ENCODE measurements at regions not wholly inside any gene's neighbourhood (a gene's known extent, or its start where the extent isn't known, plus 50 kb on each side); places are given as distances from the start of the nearest gene placed in this dataset.

DNA sequence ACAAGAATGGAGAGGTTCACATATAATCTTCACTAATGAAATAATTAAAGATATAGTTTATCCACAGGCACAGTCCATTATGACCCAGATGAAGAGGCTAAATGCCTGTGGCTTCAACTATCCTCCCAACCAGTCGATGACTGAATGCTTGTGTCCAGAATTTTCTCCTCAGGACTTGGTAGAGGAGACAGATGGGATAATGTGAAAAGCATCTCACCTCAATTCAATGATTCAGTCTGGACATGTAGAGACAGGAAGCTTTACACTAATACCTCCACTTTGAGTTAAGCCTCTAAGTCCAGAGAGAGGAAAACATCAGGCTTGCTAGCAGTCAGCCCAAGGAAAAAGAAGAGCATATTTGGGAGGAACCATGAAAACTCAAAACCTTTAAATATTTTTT is 59.1 kb upstream of the COL1A2 start:
- intact Hi-C loops (cut with DNase I): no loop called here
- H3K27me3 ChIP-seq: no peaks in the 10 kb centered on the region
- ATAC-seq (no peak), DNase-seq (no peak)
- no peaks in the 10 kb centered on the region for H3K4me1 ChIP-seq
- H3K36me3 ChIP-seq (replicated peaks in 1 of 2; ENCODE audit: insufficient read depth in 1 of 2, low read depth in 2 of 2): no peaks in the 10 kb centered on the region
- H3K27ac ChIP-seq: no peak overlapping the region
- TF ChIP-seq, protein P1, sequence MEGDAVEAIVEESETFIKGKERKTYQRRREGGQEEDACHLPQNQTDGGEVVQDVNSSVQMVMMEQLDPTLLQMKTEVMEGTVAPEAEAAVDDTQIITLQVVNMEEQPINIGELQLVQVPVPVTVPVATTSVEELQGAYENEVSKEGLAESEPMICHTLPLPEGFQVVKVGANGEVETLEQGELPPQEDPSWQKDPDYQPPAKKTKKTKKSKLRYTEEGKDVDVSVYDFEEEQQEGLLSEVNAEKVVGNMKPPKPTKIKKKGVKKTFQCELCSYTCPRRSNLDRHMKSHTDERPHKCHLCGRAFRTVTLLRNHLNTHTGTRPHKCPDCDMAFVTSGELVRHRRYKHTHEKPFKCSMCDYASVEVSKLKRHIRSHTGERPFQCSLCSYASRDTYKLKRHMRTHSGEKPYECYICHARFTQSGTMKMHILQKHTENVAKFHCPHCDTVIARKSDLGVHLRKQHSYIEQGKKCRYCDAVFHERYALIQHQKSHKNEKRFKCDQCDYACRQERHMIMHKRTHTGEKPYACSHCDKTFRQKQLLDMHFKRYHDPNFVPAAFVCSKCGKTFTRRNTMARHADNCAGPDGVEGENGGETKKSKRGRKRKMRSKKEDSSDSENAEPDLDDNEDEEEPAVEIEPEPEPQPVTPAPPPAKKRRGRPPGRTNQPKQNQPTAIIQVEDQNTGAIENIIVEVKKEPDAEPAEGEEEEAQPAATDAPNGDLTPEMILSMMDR (IDR thresholded peaks at IDR 0.05): no peak
- TF ChIP-seq POLR2A (IDR thresholded peaks at IDR 0.05): no peak
- H3K9me3 ChIP-seq: no peaks in the 10 kb centered on the region
- WGBS, 2 donors: 67 to 75% methylated on average over 1 of the region's 1 CpG
- no peak overlapping the region for H3K4me3 ChIP-seq

- intact Hi-C loops (cut with DNase I): no loop called here
- Histone ChIP-seq H3K27me3 (no peaks in the 10 kb centered on the region), H3K4me1 (no peaks in the 10 kb centered on the region), H3K27ac (no peak overlapping the region), H3K36me3 (replicated peaks in 1 of 2; ENCODE audit: insufficient read depth in 1 of 2, low read depth in 2 of 2) (no peaks in the 10 kb centered on the region), H3K9me3 (no peaks in the 10 kb centered on the region), H3K4me3 (no peak overlapping the region)
- TF ChIP-seq, protein P1 (IDR thresholded peaks at IDR 0.05): no peak
- no peak for TF ChIP-seq POLR2A (IDR thresholded peaks at IDR 0.05)
- 55 to 71% methylated on average over 2 of the region's 2 CpGs for WGBS, 2 donors
- ATAC-seq: no peak
- no peak for DNase-seq
These were observed 58.7 kb upstream of the COL1A2 start for GRCh38 chr7:94336009-94336408.

DNA sequence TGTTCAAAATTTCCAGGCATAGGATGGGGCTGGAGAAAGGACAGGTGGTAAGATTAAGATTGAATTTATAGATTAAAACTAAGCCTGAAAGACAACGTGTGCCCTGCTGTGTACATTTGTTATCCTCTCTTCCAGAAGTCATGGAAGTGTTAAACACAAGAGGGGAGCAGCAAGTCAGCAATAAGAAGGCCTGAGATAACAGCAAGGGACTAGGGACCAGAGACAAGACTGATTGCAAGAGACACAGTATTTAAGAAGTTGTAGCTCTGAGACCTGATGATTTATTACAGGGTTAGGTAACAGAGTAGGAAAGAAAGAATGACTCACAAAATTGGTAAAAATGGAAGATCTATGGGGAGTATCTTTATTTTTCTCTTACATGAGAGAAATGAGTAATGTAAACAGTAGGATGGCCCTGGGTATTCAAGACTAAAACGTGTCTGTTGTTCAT is 55.7 kb upstream of the COL1A2 start:
- no peak for ATAC-seq
- WGBS, 2 donors: 29 to 42% methylated on average over 2 of the region's 2 CpGs
- H3K36me3 ChIP-seq (replicated peaks in 1 of 2; ENCODE audit: insufficient read depth in 1 of 2, low read depth in 2 of 2): no peaks in the 10 kb centered on the region

GRCh38 chr7:94344826-94345225 is 49.9 kb upstream of the COL1A2 start:
- TF ChIP-seq POLR2A (IDR thresholded peaks at IDR 0.05): no peak
- TF ChIP-seq, protein P1 (IDR thresholded peaks at IDR 0.05): no peak
- DNase-seq (no peak), ATAC-seq (no peak)
- WGBS, 2 donors: 73 to 79% methylated on average over 1 of the region's 1 CpG
- no peaks in the 10 kb centered on the region for H3K4me1 ChIP-seq
- no peaks in the 10 kb centered on the region for H3K36me3 ChIP-seq (replicated peaks in 1 of 2; ENCODE audit: insufficient read depth in 1 of 2, low read depth in 2 of 2)
- intact Hi-C loops (cut with DNase I): no loop called here
- no peak overlapping the region for H3K4me3 ChIP-seq
- no peak overlapping the region for H3K27ac ChIP-seq
- no peaks in the 10 kb centered on the region for H3K9me3 ChIP-seq
- no peaks in the 10 kb centered on the region for H3K27me3 ChIP-seq

More for the DNA sequence above, 55.7 kb upstream of the COL1A2 start:
- Histone ChIP-seq H3K27ac (no peak overlapping the region), H3K9me3 (no peaks in the 10 kb centered on the region), H3K27me3 (no peaks in the 10 kb centered on the region), H3K4me3 (no peak overlapping the region), H3K4me1 (no peaks in the 10 kb centered on the region)
- no peak for DNase-seq
- intact Hi-C loops (cut with DNase I): no loop called here
- TF ChIP-seq POLR2A (IDR thresholded peaks at IDR 0.05): no peak
- TF ChIP-seq, protein P1 (IDR thresholded peaks at IDR 0.05): no peak
